SK-N-SH (cell line): ENCODE measurements at regions not wholly inside any gene's neighbourhood (a gene's known extent, or its start where the extent isn't known, plus 50 kb on each side); places are given as distances from the start of the nearest gene placed in this dataset.

Experiments used
- CTCF ChIA-PET: fragments of 300-600, 350-600 bp; formaldehyde crosslinking; extraction: SDS; loops from one replicate; lab custom pipeline; 2021; lab: Yijun Ruan, JAX
- POLR2A ChIA-PET: fragments of 350-600 bp; sonication (Branson Sonifier 250); formaldehyde crosslinking; extraction: SDS; loops from one replicate; lab custom pipeline; 2020; ENCODE audit warnings: antibody characterized with exemption, inconsistent platforms; lab: Yijun Ruan, JAX
- DNase-seq: peaks from one replicate; pipeline ENCODE4 v3.0.0; 2012
- H2AFZ ChIP-seq: fragments of 200-600 bp; sonication (generic); 2 replicates; pipeline ENCODE4 v1.8.1; 2016; ENCODE audit warnings: antibody characterized with exemption, mild to moderate bottlenecking, low read depth
- H3F3A ChIP-seq: fragments of 200-600 bp; sonication (generic); replicated peaks from 2 replicates; pipeline ENCODE3; 2016; ENCODE audit warnings: antibody characterized with exemption, mild to moderate bottlenecking; ENCODE audit not compliant: insufficient read depth
- H3K27ac ChIP-seq, 2 experiments: fragments of 200-500 bp in 1 of 2; fragments of 200-600 bp in 1 of 2; sonication (Bioruptor generic) in 1 of 2; sonication (generic), shearing (Covaris generic) in 1 of 2; 2 replicates each; pipeline versions ENCODE4 v1.5.1 to v1.6.1; 2014 to 2016; ENCODE audit warnings: low read depth in 2 of 2, inconsistent platforms in 1 of 2, low read length in 1 of 2, mild to moderate bottlenecking in 1 of 2, mixed read lengths in 1 of 2
- H3K27me3 ChIP-seq: fragments of 200-600 bp; sonication (generic), shearing (Covaris generic); 2 replicates; pipeline ENCODE4 v1.6.1; 2016; ENCODE audit warnings: mixed run types; ENCODE audit not compliant: insufficient read depth
- H3K36me3 ChIP-seq, 2 experiments: fragments of 200-500 bp in 1 of 2; fragments of 200-600 bp in 1 of 2; sonication (Bioruptor generic) in 1 of 2; sonication (generic) in 1 of 2; replicated peaks in 1 of 2; 2 replicates each; pipeline versions ENCODE3 to v1.5.1; 2014 to 2016; ENCODE audit warnings: low read length in 1 of 2, mild to moderate bottlenecking in 1 of 2; ENCODE audit not compliant: insufficient read depth in 2 of 2, control insufficient read depth in 1 of 2
- H3K4me1 ChIP-seq, 2 experiments: fragments of 200-500 bp in 1 of 2; fragments of 200-600 bp in 1 of 2; sonication (Bioruptor generic) in 1 of 2; sonication (generic), shearing (Covaris generic) in 1 of 2; 2 replicates each; pipeline versions ENCODE4 v1.5.1 to v1.6.1; 2014 to 2016; ENCODE audit warnings: low read depth in 1 of 2, low read length in 1 of 2, mixed run types in 1 of 2; ENCODE audit not compliant: insufficient read depth in 2 of 2, control insufficient read depth in 1 of 2
- H3K4me2 ChIP-seq: fragments of 200-600 bp; sonication (generic), shearing (Covaris generic); 2 replicates; pipeline ENCODE4 v1.6.1; 2017; ENCODE audit warnings: mixed run types
- H3K4me3 ChIP-seq, 2 experiments: fragments of 200-500 bp in 1 of 2; fragments of 200-600 bp in 1 of 2; sonication (Bioruptor generic) in 1 of 2; sonication (generic), shearing (Covaris generic) in 1 of 2; 2 replicates each; pipeline versions ENCODE4 v1.5.1 to v1.8.1; 2014 to 2016; ENCODE audit warnings: low read depth in 2 of 2, inconsistent platforms in 1 of 2, low read length in 1 of 2, mild to moderate bottlenecking in 1 of 2, mixed read lengths in 1 of 2, moderate library complexity in 1 of 2
- H3K79me2 ChIP-seq: fragments of 200-600 bp; sonication (generic); 2 replicates; pipeline ENCODE4 v1.8.1; 2017; ENCODE audit warnings: mild to moderate bottlenecking; ENCODE audit not compliant: insufficient read depth
- H3K9ac ChIP-seq: fragments of 200-600 bp; sonication (generic); 2 replicates; pipeline ENCODE4 v1.6.1; 2017; ENCODE audit warnings: mixed run types
- H3K9me2 ChIP-seq: fragments of 200-600 bp; sonication (generic); 2 replicates; pipeline ENCODE4 v1.6.1; 2017; ENCODE audit warnings: mixed run types
- H3K9me3 ChIP-seq: fragments of 200-600 bp; sonication (generic); 2 replicates; pipeline ENCODE4 v1.6.1; 2017; ENCODE audit warnings: mixed run types, mild to moderate bottlenecking, moderate library complexity
- H4K20me1 ChIP-seq: fragments of 200-600 bp; sonication (generic); 2 replicates; pipeline ENCODE4 v1.6.1; 2017; ENCODE audit warnings: mild to moderate bottlenecking, mixed run types; ENCODE audit not compliant: insufficient read depth
- CHD2 ChIP-seq: fragments of 150-350 bp; IDR thresholded peaks from 2 replicates; pipeline ENCODE4 v1.6.1; 2018; ENCODE audit warnings: low read length; ENCODE audit not compliant: partially characterized antibody
- EZH2phosphoT487 ChIP-seq: fragments of 200-600 bp; sonication (generic); IDR thresholded peaks from 2 replicates; pipeline ENCODE4 v1.6.1; 2017; ENCODE audit warnings: low read depth, mixed run types, mild to moderate bottlenecking, antibody characterized with exemption, moderate library complexity, borderline replicate concordance
- GABPA ChIP-seq: IDR thresholded peaks from 2 replicates; pipeline ENCODE4 v1.4.0; 2012; ENCODE audit warnings: low read depth, mild to moderate bottlenecking
- JUND ChIP-seq: IDR thresholded peaks from 2 replicates; pipeline ENCODE4 v1.4.0; 2012
- MAX ChIP-seq: IDR thresholded peaks from 2 replicates; pipeline ENCODE4 v1.4.0; 2012; ENCODE audit warnings: low read depth
- MXI1 ChIP-seq: IDR thresholded peaks from 2 replicates; pipeline ENCODE4 v1.6.1; 2012; ENCODE audit warnings: mild to moderate bottlenecking, low read depth, low read length, improper control_type of control experiment
- NFIC ChIP-seq: IDR thresholded peaks from 2 replicates; pipeline ENCODE4 v1.4.0; 2012; ENCODE audit warnings: borderline replicate concordance
- POLR2AphosphoS5 ChIP-seq: IDR thresholded peaks from 2 replicates; pipeline ENCODE4 v1.6.1; 2012; ENCODE audit warnings: low read depth, low read length
- RFX5 ChIP-seq: IDR thresholded peaks from 2 replicates; pipeline ENCODE4 v1.6.1; 2012; ENCODE audit warnings: mild to moderate bottlenecking, improper control_type of control experiment, low read length
- SIN3A ChIP-seq: IDR thresholded peaks from 2 replicates; pipeline ENCODE4 v1.6.1; 2012; ENCODE audit warnings: low read depth, mild to moderate bottlenecking, low read length, moderate library complexity, borderline replicate concordance
- SMC3 ChIP-seq: IDR thresholded peaks from 2 replicates; pipeline ENCODE4 v1.6.1; 2012; ENCODE audit warnings: low read depth, low read length, improper control_type of control experiment
- TAF1 ChIP-seq: IDR thresholded peaks from 2 replicates; pipeline ENCODE4 v1.6.1; 2012; ENCODE audit warnings: low read depth, mild to moderate bottlenecking, low read length, moderate library complexity, borderline replicate concordance
- TEAD4 ChIP-seq: IDR thresholded peaks from 2 replicates; pipeline ENCODE4 v1.4.0; 2012; ENCODE audit warnings: mild to moderate bottlenecking, borderline replicate concordance; ENCODE audit not compliant: insufficient read depth
- USF1 ChIP-seq: IDR thresholded peaks from 2 replicates; pipeline ENCODE4 v1.4.0; 2012; ENCODE audit warnings: low read depth, borderline replicate concordance
- ZBTB33 ChIP-seq: IDR thresholded peaks from 2 replicates; pipeline ENCODE4 v1.4.0; 2012; ENCODE audit warnings: low read depth, borderline replicate concordance
- WGBS: methylation state at CpG from one replicate; pipeline ENCODE4 v1.1.6; 2017; ENCODE audit warnings: low lambda C conversion rate; 5-methylcytosine and 5-hydroxymethylcytosine counted together
- TF ChIP-seq, protein P1 (sequence below): fragments of 150-350 bp; IDR thresholded peaks from 2 replicates; pipeline ENCODE4 v1.6.1; 2016; ENCODE audit warnings: mild to moderate bottlenecking, low read depth, low read length
- TF ChIP-seq, protein P2 (sequence below): IDR thresholded peaks from 2 replicates; pipeline ENCODE4; 2012
- TF ChIP-seq, protein P3 (sequence below): IDR thresholded peaks from 2 replicates; pipeline ENCODE4 v1.6.1; 2012; ENCODE audit warnings: mild to moderate bottlenecking, low read depth, low read length, moderate library complexity

GRCh38 chr3:40713795-40714194 is 189.0 kb downstream of the ZNF621 start:
- CTCF ChIA-PET = interaction anchor here (0.8 kb wide), 1 partner anchor 10 kb away, joined by 3 read pairs; no protein-coding TSS in a partner anchor
- Histone ChIP-seq H3K9ac (no peak overlapping the region), H3K27me3 (no peaks in the 10 kb centered on the region), H3K36me3 (no peaks in the 10 kb centered on the region), H3K9me2 (no peaks in the 10 kb centered on the region)
- TF ChIP-seq EZH2phosphoT487 = no peak
- no peak for TF ChIP-seq POLR2AphosphoS5
- no peak for TF ChIP-seq TAF1
- TF ChIP-seq SMC3 = no peak
- TF ChIP-seq, protein P1, sequence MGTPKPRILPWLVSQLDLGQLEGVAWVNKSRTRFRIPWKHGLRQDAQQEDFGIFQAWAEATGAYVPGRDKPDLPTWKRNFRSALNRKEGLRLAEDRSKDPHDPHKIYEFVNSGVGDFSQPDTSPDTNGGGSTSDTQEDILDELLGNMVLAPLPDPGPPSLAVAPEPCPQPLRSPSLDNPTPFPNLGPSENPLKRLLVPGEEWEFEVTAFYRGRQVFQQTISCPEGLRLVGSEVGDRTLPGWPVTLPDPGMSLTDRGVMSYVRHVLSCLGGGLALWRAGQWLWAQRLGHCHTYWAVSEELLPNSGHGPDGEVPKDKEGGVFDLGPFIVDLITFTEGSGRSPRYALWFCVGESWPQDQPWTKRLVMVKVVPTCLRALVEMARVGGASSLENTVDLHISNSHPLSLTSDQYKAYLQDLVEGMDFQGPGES = no peak
- no peak for TF ChIP-seq JUND
- TF ChIP-seq GABPA = no peak
- no peak for TF ChIP-seq MXI1
- no peak for TF ChIP-seq NFIC
- no peak for TF ChIP-seq CHD2
- no peak for TF ChIP-seq USF1
- no peak for TF ChIP-seq SIN3A
- TF ChIP-seq, protein P2, sequence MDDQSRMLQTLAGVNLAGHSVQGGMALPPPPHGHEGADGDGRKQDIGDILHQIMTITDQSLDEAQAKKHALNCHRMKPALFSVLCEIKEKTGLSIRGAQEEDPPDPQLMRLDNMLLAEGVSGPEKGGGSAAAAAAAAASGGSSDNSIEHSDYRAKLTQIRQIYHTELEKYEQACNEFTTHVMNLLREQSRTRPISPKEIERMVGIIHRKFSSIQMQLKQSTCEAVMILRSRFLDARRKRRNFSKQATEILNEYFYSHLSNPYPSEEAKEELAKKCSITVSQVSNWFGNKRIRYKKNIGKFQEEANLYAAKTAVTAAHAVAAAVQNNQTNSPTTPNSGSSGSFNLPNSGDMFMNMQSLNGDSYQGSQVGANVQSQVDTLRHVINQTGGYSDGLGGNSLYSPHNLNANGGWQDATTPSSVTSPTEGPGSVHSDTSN = no peak
- no peak for TF ChIP-seq RFX5
- TF ChIP-seq MAX = no peak
- TF ChIP-seq, protein P3, sequence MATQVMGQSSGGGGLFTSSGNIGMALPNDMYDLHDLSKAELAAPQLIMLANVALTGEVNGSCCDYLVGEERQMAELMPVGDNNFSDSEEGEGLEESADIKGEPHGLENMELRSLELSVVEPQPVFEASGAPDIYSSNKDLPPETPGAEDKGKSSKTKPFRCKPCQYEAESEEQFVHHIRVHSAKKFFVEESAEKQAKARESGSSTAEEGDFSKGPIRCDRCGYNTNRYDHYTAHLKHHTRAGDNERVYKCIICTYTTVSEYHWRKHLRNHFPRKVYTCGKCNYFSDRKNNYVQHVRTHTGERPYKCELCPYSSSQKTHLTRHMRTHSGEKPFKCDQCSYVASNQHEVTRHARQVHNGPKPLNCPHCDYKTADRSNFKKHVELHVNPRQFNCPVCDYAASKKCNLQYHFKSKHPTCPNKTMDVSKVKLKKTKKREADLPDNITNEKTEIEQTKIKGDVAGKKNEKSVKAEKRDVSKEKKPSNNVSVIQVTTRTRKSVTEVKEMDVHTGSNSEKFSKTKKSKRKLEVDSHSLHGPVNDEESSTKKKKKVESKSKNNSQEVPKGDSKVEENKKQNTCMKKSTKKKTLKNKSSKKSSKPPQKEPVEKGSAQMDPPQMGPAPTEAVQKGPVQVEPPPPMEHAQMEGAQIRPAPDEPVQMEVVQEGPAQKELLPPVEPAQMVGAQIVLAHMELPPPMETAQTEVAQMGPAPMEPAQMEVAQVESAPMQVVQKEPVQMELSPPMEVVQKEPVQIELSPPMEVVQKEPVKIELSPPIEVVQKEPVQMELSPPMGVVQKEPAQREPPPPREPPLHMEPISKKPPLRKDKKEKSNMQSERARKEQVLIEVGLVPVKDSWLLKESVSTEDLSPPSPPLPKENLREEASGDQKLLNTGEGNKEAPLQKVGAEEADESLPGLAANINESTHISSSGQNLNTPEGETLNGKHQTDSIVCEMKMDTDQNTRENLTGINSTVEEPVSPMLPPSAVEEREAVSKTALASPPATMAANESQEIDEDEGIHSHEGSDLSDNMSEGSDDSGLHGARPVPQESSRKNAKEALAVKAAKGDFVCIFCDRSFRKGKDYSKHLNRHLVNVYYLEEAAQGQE = no peak
- no peak for TF ChIP-seq ZBTB33
- no peak for TF ChIP-seq TEAD4
- TF ChIP-seq, all 33 proteins: peak for 0
- Histone ChIP-seq H2AFZ (no peak overlapping the region), H3K79me2 (no peaks in the 10 kb centered on the region), H3K4me2 (no peak overlapping the region), H3K9me3 (no peaks in the 10 kb centered on the region), H4K20me1 (no peaks in the 10 kb centered on the region), H3F3A (no peaks in the 10 kb centered on the region), H3K4me3 (no peak overlapping the region), H3K4me1 (no peaks in the 10 kb centered on the region), H3K27ac (no peak overlapping the region)
- 39% methylated on average over 6 of the region's 6 CpGs for WGBS
- POLR2A ChIA-PET = no interaction called here
- no peak for DNase-seq
